WI38 (cell line): ENCODE measurements at regions not wholly inside any gene's neighbourhood (a gene's known extent, or its start where the extent isn't known, plus 50 kb on each side); places are given as distances from the start of the nearest gene placed in this dataset.

Experiments used
- H3K4me3 ChIP-seq: 2 replicates; pipeline ENCODE4 v1.5.1; 2011; ENCODE audit warnings: low read depth, mild to moderate bottlenecking, control low read depth, low read length
- CTCF ChIP-seq: IDR thresholded peaks from 2 replicates; pipeline ENCODE4 v1.5.1; 2012; ENCODE audit warnings: low read depth, mild to moderate bottlenecking, control low read depth, low read length

- no peak for TF ChIP-seq CTCF
- H3K4me3 ChIP-seq = no peak overlapping the region
These were observed 119.7 kb upstream of the ADAMTS5 start for GRCh38 chr21:27086630-27087029.

- no peak for TF ChIP-seq CTCF
- H3K4me3 ChIP-seq = no peak overlapping the region
These were observed 119.3 kb upstream of the ADAMTS5 start for GRCh38 chr21:27086186-27086585.

GRCh38 chr21:27085387-27085786, 118.5 kb upstream of the ADAMTS5 start:
- no peak overlapping the region for H3K4me3 ChIP-seq
- no peak for TF ChIP-seq CTCF

- no peak for TF ChIP-seq CTCF
- no peak overlapping the region for H3K4me3 ChIP-seq
These were observed 116.3 kb upstream of the ADAMTS5 start for GRCh38 chr21:27083144-27083543.

GRCh38 chr21:27082431-27083010, 115.6 kb upstream of the ADAMTS5 start:
- TF ChIP-seq CTCF = no peak
- no peak overlapping the region for H3K4me3 ChIP-seq

GRCh38 chr21:27079636-27080240, 112.8 kb upstream of the ADAMTS5 start:
- no peak for TF ChIP-seq CTCF
- H3K4me3 ChIP-seq = no peak overlapping the region

- no peak overlapping the region for H3K4me3 ChIP-seq
- no peak for TF ChIP-seq CTCF
These were observed 112.0 kb upstream of the ADAMTS5 start for GRCh38 chr21:27078915-27079314.
